ENCODE measurements at regions not wholly inside any gene's neighbourhood (a gene's known extent, or its start where the extent isn't known, plus 50 kb on each side); places are given as distances from the start of the nearest gene placed in this dataset.

DNA sequence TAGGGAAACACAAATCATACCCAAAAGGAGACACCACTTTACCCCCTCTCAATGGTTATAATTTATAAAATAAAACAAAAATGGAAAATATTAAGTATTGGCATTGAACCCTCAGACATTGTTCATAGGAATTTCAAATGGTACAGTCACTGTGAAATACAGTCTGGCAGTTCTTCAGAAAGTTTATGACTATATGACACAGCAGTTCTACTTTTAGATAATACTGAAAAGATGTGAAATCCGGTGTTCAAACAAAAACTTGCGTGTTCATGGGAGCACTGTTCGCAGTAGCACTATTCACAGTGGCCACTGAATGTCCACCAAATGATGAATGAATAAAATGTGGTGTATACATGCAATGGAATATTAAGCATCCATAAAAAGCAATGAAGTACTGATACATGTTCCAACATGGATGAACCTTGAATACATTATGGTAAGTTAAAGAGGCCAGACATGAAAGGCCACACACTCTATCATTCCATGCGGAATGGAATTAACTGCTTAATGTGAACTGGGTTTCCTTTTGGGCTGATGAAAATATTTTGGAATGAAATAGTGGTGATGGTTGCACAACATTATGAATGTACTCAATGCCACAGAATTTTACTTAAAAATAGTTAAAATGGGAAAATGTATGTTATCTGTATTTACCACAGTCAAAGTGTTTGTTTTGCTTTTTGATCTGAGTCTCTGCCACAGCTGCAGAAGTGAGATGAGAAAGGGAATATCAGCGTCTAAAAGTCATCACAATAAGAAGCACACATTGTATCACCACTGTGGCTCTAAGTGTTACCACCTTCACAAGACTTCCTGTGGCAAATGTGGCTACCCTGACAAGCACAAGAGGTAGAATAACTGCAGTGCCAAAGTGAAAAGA is 864.6 kb downstream of the SUCLG1 start:
- Histone ChIP-seq H3K27me3 (ENCODE audit: insufficient read depth, insufficient read length) (no peaks in the 10 kb centered on the region), H3K4me3 (ENCODE audit: insufficient read length, low read depth) (no peak overlapping the region), H3K4me1 (ENCODE audit: insufficient read depth, insufficient read length) (no peaks in the 10 kb centered on the region), H3K9ac (ENCODE audit: insufficient read length, low read depth) (no peak overlapping the region), H3K9me3 (ENCODE audit: insufficient read depth, low read length) (no peaks in the 10 kb centered on the region), H3K36me3 (ENCODE audit: insufficient read depth, insufficient read length, low read length) (no peaks in the 10 kb centered on the region)
- no peak for DNase-seq (ENCODE audit: low read depth, low spot score)
- TF ChIP-seq YY1 (IDR thresholded peaks at IDR 0.05; ENCODE audit: insufficient read depth, insufficient read length) (no peak), ZNF274 (IDR thresholded peaks at IDR 0.05; ENCODE audit: low read depth, low read length) (no peak), SUZ12 (IDR thresholded peaks at IDR 0.05; ENCODE audit: extremely low read depth, insufficient read depth, insufficient read length) (no peak)

DNA sequence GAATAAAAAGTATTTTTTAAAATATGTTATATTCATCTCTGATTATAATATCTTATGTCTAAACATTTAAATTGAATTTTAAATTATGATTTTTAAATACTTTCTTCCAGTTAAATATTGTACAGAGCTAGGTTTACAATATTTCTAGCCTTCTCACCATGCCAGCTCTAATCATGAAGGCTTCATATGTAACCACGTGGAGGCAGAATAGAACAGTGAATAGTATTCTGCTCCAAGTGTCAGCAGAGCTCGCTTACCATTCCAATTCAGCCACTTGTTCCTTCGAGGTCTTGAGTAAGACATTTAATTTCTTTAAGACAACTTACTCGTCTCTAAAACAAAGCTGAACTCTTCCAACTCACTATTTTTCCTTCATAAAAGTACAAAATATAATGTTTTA is 871.8 kb downstream of the SUCLG1 start:
- DNase-seq (ENCODE audit: low read depth, low spot score) = no peak
- Histone ChIP-seq H3K4me3 (ENCODE audit: insufficient read length, low read depth) (no peak overlapping the region), H3K27me3 (ENCODE audit: insufficient read depth, insufficient read length) (no peaks in the 10 kb centered on the region), H3K36me3 (ENCODE audit: insufficient read depth, insufficient read length, low read length) (no peaks in the 10 kb centered on the region), H3K4me1 (ENCODE audit: insufficient read depth, insufficient read length) (no peaks in the 10 kb centered on the region), H3K9me3 (ENCODE audit: insufficient read depth, low read length) (no peaks in the 10 kb centered on the region), H3K9ac (ENCODE audit: insufficient read length, low read depth) (no peak overlapping the region)
- TF ChIP-seq YY1 (IDR thresholded peaks at IDR 0.05; ENCODE audit: insufficient read depth, insufficient read length) = no peak
- TF ChIP-seq ZNF274 (IDR thresholded peaks at IDR 0.05; ENCODE audit: low read depth, low read length) = no peak
- TF ChIP-seq SUZ12 (IDR thresholded peaks at IDR 0.05; ENCODE audit: extremely low read depth, insufficient read depth, insufficient read length) = no peak

DNA sequence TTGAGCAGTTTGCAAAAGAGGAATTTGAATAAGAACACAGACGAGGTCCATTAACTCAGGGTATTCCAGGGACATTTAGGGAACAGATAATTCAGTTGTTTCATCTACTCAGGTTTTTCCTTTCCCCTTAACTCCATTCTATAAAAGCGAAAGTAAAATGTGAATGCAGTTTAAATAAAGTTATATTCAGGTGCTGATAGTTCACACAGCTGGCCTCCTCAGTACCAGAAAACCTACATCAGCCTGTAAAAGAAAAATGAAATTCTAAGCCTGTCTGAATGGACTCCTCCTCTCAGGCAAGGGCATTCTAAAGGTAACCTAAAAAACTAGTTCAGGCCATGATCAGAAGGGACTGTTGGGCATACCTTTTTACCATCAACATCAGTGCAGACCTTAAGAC is 873.8 kb downstream of the SUCLG1 start:
- Histone ChIP-seq H3K36me3 (ENCODE audit: insufficient read depth, insufficient read length, low read length) (no peaks in the 10 kb centered on the region), H3K9ac (ENCODE audit: insufficient read length, low read depth) (no peak overlapping the region), H3K4me3 (ENCODE audit: insufficient read length, low read depth) (no peak overlapping the region), H3K4me1 (ENCODE audit: insufficient read depth, insufficient read length) (no peaks in the 10 kb centered on the region), H3K9me3 (ENCODE audit: insufficient read depth, low read length) (no peaks in the 10 kb centered on the region), H3K27me3 (ENCODE audit: insufficient read depth, insufficient read length) (no peaks in the 10 kb centered on the region)
- no peak for DNase-seq (ENCODE audit: low read depth, low spot score)
- no peak for TF ChIP-seq YY1 (IDR thresholded peaks at IDR 0.05; ENCODE audit: insufficient read depth, insufficient read length)
- no peak for TF ChIP-seq SUZ12 (IDR thresholded peaks at IDR 0.05; ENCODE audit: extremely low read depth, insufficient read depth, insufficient read length)
- no peak for TF ChIP-seq ZNF274 (IDR thresholded peaks at IDR 0.05; ENCODE audit: low read depth, low read length)

DNA sequence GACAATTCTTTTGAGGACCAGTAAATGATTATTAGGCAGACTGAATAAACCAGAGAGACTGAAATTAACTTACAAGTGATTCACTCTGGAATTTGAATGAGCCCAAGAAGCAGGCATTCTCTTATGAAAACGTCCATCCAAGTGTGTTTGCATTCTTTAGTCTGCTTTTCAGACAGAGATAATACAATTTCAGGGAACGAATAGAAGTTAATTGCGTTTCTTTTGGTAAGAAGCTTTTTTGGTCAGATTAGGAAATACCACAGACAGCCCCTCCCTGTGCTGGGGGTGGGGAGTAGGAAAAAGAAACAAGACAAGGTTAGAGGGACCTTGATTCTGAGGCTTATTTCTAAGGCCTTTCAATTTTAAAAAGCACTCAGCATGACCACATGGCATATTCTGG is 874.4 kb downstream of the SUCLG1 start:
- no peaks in the 10 kb centered on the region for H3K27me3 ChIP-seq (ENCODE audit: insufficient read depth, insufficient read length)
- TF ChIP-seq YY1 (IDR thresholded peaks at IDR 0.05; ENCODE audit: insufficient read depth, insufficient read length) (no peak), ZNF274 (IDR thresholded peaks at IDR 0.05; ENCODE audit: low read depth, low read length) (no peak), SUZ12 (IDR thresholded peaks at IDR 0.05; ENCODE audit: extremely low read depth, insufficient read depth, insufficient read length) (no peak)
- no peak overlapping the region for H3K4me3 ChIP-seq (ENCODE audit: insufficient read length, low read depth)
- H3K4me1 ChIP-seq (ENCODE audit: insufficient read depth, insufficient read length) = no peaks in the 10 kb centered on the region
- no peaks in the 10 kb centered on the region for H3K36me3 ChIP-seq (ENCODE audit: insufficient read depth, insufficient read length, low read length)
- no peak overlapping the region for H3K9ac ChIP-seq (ENCODE audit: insufficient read length, low read depth)
- H3K9me3 ChIP-seq (ENCODE audit: insufficient read depth, low read length) = no peaks in the 10 kb centered on the region
- DNase-seq (ENCODE audit: low read depth, low spot score) = no peak

DNA sequence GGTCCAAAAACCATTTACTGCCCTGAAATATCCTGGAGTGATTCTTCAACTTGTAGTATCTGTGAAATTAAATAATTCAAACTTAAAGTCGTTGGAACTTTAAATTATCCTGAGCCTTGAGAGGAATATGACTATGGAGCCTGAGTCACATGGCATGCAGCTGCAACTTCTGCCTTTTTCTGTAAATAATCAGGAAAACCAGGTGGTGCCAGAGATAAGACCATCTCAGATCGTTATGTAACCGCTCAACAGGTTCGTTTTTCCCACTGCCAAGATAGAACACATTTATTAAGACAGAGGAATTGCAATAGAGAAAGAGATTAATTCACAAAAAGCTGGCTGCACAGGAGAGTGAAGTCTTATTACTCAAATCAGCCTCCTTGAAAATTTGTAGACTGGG is 876.5 kb downstream of the SUCLG1 start:
- DNase-seq (ENCODE audit: low read depth, low spot score) = no peak
- no peaks in the 10 kb centered on the region for H3K4me1 ChIP-seq (ENCODE audit: insufficient read depth, insufficient read length)
- TF ChIP-seq SUZ12 (IDR thresholded peaks at IDR 0.05; ENCODE audit: extremely low read depth, insufficient read depth, insufficient read length) = no peak
- H3K9ac ChIP-seq (ENCODE audit: insufficient read length, low read depth) = no peak overlapping the region
- no peaks in the 10 kb centered on the region for H3K27me3 ChIP-seq (ENCODE audit: insufficient read depth, insufficient read length)
- H3K4me3 ChIP-seq (ENCODE audit: insufficient read length, low read depth) = no peak overlapping the region
- no peaks in the 10 kb centered on the region for H3K9me3 ChIP-seq (ENCODE audit: insufficient read depth, low read length)
- no peaks in the 10 kb centered on the region for H3K36me3 ChIP-seq (ENCODE audit: insufficient read depth, insufficient read length, low read length)

DNA sequence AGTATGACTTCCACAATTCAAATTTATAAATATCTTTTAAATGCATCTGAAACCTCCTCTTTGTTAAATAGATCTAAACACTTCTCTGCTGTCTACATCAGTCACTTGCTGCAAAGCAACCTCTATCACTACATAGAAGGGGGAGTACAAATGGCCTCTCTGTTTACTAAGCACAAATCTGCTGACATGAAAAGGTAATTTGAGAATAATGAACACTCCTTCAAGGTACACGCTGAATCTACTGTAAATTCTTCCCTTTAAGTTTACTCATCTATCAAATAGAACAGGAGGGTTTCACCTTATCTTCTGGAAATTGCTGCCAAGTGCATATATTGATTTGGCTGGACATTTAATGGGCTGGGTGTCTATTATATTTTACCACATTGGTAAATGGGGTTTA is 879.6 kb downstream of the SUCLG1 start:
- H3K9ac ChIP-seq (ENCODE audit: insufficient read length, low read depth) = no peak overlapping the region
- H3K4me3 ChIP-seq (ENCODE audit: insufficient read length, low read depth) = no peak overlapping the region
- no peaks in the 10 kb centered on the region for H3K36me3 ChIP-seq (ENCODE audit: insufficient read depth, insufficient read length, low read length)
- no peaks in the 10 kb centered on the region for H3K27me3 ChIP-seq (ENCODE audit: insufficient read depth, insufficient read length)
- no peaks in the 10 kb centered on the region for H3K4me1 ChIP-seq (ENCODE audit: insufficient read depth, insufficient read length)
- no peak for DNase-seq (ENCODE audit: low read depth, low spot score)
- H3K9me3 ChIP-seq (ENCODE audit: insufficient read depth, low read length) = no peaks in the 10 kb centered on the region
- no peak for TF ChIP-seq ZNF274 (IDR thresholded peaks at IDR 0.05; ENCODE audit: low read depth, low read length)
- TF ChIP-seq SUZ12 (IDR thresholded peaks at IDR 0.05; ENCODE audit: extremely low read depth, insufficient read depth, insufficient read length) = no peak
- no peak for TF ChIP-seq YY1 (IDR thresholded peaks at IDR 0.05; ENCODE audit: insufficient read depth, insufficient read length)

DNA sequence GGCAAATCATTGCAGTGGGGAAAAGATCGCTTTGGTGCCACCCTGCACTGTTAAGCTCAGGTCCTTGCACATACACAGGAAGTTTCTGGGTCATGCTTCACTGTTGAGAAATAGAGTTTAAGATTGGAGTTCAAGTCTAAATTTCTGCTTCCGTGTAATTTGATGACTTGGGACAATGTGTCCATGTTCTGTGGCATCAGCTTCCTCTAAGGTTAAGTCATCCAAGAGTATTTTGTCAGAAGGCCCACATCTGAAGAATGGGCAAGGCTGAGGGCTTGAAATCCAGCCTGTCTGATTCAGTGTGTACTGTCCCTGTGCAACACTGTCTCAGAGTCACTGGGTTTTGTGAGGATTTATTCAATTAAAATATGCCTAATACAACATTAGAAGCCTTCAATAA is 880.7 kb downstream of the SUCLG1 start:
- H3K36me3 ChIP-seq (ENCODE audit: insufficient read depth, insufficient read length, low read length) = no peaks in the 10 kb centered on the region
- DNase-seq (ENCODE audit: low read depth, low spot score) = no peak
- H3K9ac ChIP-seq (ENCODE audit: insufficient read length, low read depth) = no peak overlapping the region
- no peaks in the 10 kb centered on the region for H3K27me3 ChIP-seq (ENCODE audit: insufficient read depth, insufficient read length)
- no peaks in the 10 kb centered on the region for H3K4me1 ChIP-seq (ENCODE audit: insufficient read depth, insufficient read length)
- no peak overlapping the region for H3K4me3 ChIP-seq (ENCODE audit: insufficient read length, low read depth)
- TF ChIP-seq SUZ12 (IDR thresholded peaks at IDR 0.05; ENCODE audit: extremely low read depth, insufficient read depth, insufficient read length) = no peak
- TF ChIP-seq ZNF274 (IDR thresholded peaks at IDR 0.05; ENCODE audit: low read depth, low read length) = no peak
- no peak for TF ChIP-seq YY1 (IDR thresholded peaks at IDR 0.05; ENCODE audit: insufficient read depth, insufficient read length)
- no peaks in the 10 kb centered on the region for H3K9me3 ChIP-seq (ENCODE audit: insufficient read depth, low read length)

Measured in NT2/D1 (cell line).